ENCODE measurements at regions not wholly inside any gene's neighbourhood (a gene's known extent, or its start where the extent isn't known, plus 50 kb on each side); places are given as distances from the start of the nearest gene placed in this dataset.

DNA sequence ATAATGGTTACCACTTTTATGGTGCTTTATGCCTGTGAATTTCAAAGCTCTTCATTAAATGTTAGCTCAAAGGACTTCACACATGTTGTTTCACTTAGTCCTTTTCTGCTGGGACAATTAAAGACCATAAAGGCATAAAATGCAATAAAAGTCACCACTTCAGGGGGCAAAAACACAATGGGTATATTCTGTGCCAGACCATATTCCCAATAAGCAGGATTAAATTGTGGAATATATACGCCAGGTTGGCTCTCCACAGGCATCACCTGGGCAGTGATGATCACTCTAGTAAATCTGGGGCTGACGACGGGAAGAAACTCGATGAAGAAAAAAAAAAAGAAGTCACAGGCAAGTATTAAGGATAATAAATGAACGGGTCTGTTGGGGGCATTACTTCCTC is 370.2 kb upstream of the CNTN4 start:
- no peaks in the 10 kb centered on the region for H3K27me3 Mint-ChIP-seq
- POLR2A ChIA-PET, result no interaction called here
- DNase-seq (no peak), ATAC-seq (no peak)
- CTCF ChIA-PET, result no interaction called here
- no peaks in the 10 kb centered on the region for H3K9me3 Mint-ChIP-seq
- intact Hi-C loops (cut with micrococcal nuclease), result no loop called here
- no peak overlapping the region for H3K4me3 Mint-ChIP-seq
- H3K4me1 Mint-ChIP-seq (ENCODE audit: low read depth), result no peaks in the 10 kb centered on the region
- H3K27ac Mint-ChIP-seq, result no peak overlapping the region
- H3K36me3 Mint-ChIP-seq (ENCODE audit: low read depth), result no peaks in the 10 kb centered on the region
- TF ChIP-seq, protein P1, sequence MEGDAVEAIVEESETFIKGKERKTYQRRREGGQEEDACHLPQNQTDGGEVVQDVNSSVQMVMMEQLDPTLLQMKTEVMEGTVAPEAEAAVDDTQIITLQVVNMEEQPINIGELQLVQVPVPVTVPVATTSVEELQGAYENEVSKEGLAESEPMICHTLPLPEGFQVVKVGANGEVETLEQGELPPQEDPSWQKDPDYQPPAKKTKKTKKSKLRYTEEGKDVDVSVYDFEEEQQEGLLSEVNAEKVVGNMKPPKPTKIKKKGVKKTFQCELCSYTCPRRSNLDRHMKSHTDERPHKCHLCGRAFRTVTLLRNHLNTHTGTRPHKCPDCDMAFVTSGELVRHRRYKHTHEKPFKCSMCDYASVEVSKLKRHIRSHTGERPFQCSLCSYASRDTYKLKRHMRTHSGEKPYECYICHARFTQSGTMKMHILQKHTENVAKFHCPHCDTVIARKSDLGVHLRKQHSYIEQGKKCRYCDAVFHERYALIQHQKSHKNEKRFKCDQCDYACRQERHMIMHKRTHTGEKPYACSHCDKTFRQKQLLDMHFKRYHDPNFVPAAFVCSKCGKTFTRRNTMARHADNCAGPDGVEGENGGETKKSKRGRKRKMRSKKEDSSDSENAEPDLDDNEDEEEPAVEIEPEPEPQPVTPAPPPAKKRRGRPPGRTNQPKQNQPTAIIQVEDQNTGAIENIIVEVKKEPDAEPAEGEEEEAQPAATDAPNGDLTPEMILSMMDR (IDR thresholded peaks at IDR 0.05), result no peak

- TF ChIP-seq, protein P1 (IDR thresholded peaks at IDR 0.05), result no peak
- Mint-ChIP-seq H3K36me3 (ENCODE audit: low read depth) (no peaks in the 10 kb centered on the region), H3K27me3 (no peaks in the 10 kb centered on the region), H3K4me1 (ENCODE audit: low read depth) (no peaks in the 10 kb centered on the region), H3K27ac (no peak overlapping the region), H3K9me3 (no peaks in the 10 kb centered on the region), H3K4me3 (no peak overlapping the region)
- ChIA-PET POLR2A (no interaction called here), CTCF (no interaction called here)
- ATAC-seq, result no peak
- DNase-seq, result no peak
- intact Hi-C loops (cut with micrococcal nuclease), result no loop called here
These were observed 364.1 kb upstream of the CNTN4 start for GRCh38 chr3:1734494-1735122.

- Mint-ChIP-seq H3K9me3 (peaks cover 9% of the 10 kb centered on the region), H3K4me3 (no peak overlapping the region), H3K27ac (no peak overlapping the region), H3K27me3 (no peaks in the 10 kb centered on the region), H3K4me1 (ENCODE audit: low read depth) (no peaks in the 10 kb centered on the region), H3K36me3 (ENCODE audit: low read depth) (no peaks in the 10 kb centered on the region)
- ATAC-seq (no peak), DNase-seq (peak; percentile 2)
- intact Hi-C loops (cut with micrococcal nuclease), result no loop called here
- TF ChIP-seq, protein P1 (IDR thresholded peaks at IDR 0.05), result no peak
- ChIA-PET CTCF (no interaction called here), POLR2A (no interaction called here)
These were observed 346.5 kb upstream of the CNTN4 start for GRCh38 chr3:1752205-1752604.

DNA sequence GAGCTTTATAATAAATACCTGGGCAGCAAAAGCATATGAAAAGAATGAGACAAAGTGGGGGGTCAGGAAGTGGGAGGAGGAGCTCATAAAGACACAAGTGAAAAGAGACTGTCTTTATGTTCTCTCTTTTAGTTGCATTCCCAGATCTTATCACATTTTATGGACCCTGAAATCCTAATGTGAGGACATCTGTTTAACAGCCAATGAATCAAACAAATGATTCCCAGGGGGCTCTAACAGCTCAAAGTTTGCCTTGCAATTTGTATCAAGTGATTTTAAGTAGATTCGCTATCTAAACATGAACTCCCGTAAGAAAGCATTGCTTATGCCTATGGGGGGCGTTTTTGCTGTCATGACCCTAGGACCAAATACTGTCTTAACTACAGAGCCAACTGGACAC is 332.3 kb upstream of the CNTN4 start:
- Mint-ChIP-seq H3K9me3 (peaks cover 7% of the 10 kb centered on the region), H3K27me3 (no peaks in the 10 kb centered on the region), H3K4me1 (ENCODE audit: low read depth) (no peaks in the 10 kb centered on the region), H3K36me3 (ENCODE audit: low read depth) (no peaks in the 10 kb centered on the region), H3K4me3 (no peak overlapping the region), H3K27ac (no peak overlapping the region)
- intact Hi-C loops (cut with micrococcal nuclease), result no loop called here
- ChIA-PET CTCF (no interaction called here), POLR2A (no interaction called here)
- DNase-seq, result no peak
- TF ChIP-seq, protein P1 (IDR thresholded peaks at IDR 0.05), result no peak
- ATAC-seq, result no peak

DNA sequence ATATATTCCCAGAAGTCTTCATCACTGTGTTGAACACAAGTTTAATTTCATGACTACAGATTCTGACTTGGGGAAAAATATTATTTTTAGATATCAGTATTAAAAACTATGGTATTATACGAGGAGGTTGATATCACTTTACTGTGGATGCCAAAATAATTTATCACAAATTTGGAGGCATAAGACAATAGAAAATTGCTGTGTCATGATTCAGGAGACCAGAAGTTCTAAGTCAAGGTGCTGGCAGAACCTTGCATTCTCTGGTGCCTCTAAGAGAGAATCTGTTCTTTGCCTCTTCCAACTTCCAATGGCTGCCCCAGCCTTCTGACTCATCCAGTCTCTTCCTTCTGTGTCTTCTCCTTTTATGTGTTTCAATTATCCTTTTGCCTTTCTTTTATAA is 325.0 kb upstream of the CNTN4 start:
- Mint-ChIP-seq H3K4me1 (ENCODE audit: low read depth) (no peaks in the 10 kb centered on the region), H3K27ac (no peak overlapping the region), H3K36me3 (ENCODE audit: low read depth) (no peaks in the 10 kb centered on the region), H3K27me3 (no peaks in the 10 kb centered on the region), H3K9me3 (peaks cover 9% of the 10 kb centered on the region), H3K4me3 (no peak overlapping the region)
- no peak for ATAC-seq
- intact Hi-C loops (cut with micrococcal nuclease), result no loop called here
- CTCF ChIA-PET, result no interaction called here
- DNase-seq, result no peak
- POLR2A ChIA-PET, result interaction anchor here (0.5 kb wide), 1 partner anchor 1117 kb away, joined by 3 read pairs; no protein-coding TSS in a partner anchor
- TF ChIP-seq, protein P1 (IDR thresholded peaks at IDR 0.05), result no peak

Data from activated CD8-positive, alpha-beta T cell treated with anti-CD3 and anti-CD28 coated beads for 36 hours (primary cell).